Pancreas (tissue), 10 donors: ENCODE measurements at regions not wholly inside any gene's neighbourhood (a gene's known extent, or its start where the extent isn't known, plus 50 kb on each side); places are given as distances from the start of the nearest gene placed in this dataset.

Source experiments
- ATAC-seq, 4 donors: fragments of 200-7000 bp; cut with Tn5 transposase; one replicate each; pipeline versions ENCODE4 v1.8.0 to v1.9.1; 2020; ENCODE audit warnings: mild to moderate bottlenecking in 4 of 4, moderate library complexity in 4 of 4
- DNase-seq, 6 donors: peaks; one replicate each; pipeline ENCODE4 v3.0.0-alpha.2; 2020
- FAIRE-seq: peaks from 2 replicates; lab custom pipeline; 2012; peaks lifted over from hg19 to GRCh38; lab: Jason Lieb, UNC
- H3K27ac ChIP-seq, 4 donors: fragments of 200-600 bp; sonication (generic); 1 replicate in 3 of 4; 2 replicates in 1 of 4; pipeline versions ENCODE4 v1.5.0 to v1.8.0; 2020
- H3K27me3 ChIP-seq, 4 donors: fragments of 200-600 bp; one replicate each; pipeline ENCODE4 v1.8.0; 2021
- H3K36me3 ChIP-seq, 3 donors: fragments of 200-600 bp; sonication (generic) in 1 of 3; one replicate each; pipeline versions ENCODE4 v1.5.0 to v1.8.0; 2020 to 2021
- H3K4me1 ChIP-seq, 3 donors: fragments of 200-600 bp; one replicate each; pipeline ENCODE4 v1.8.0; 2021
- H3K4me3 ChIP-seq, 4 donors: fragments of 200-600 bp; sonication (generic) in 2 of 4; one replicate each; pipeline versions ENCODE4 v1.5.0 to v1.8.0; 2020 to 2021
- H3K9me3 ChIP-seq, 4 donors: fragments of 200-600 bp; one replicate each; pipeline ENCODE4 v1.8.0; 2021
- WGBS, 2 donors: extraction: QIAGEN DNeasy Blood & Tissue Kit; methylation state at CpG; one replicate each; pipeline ENCODE4 v1.1.7; 2013; 5-methylcytosine and 5-hydroxymethylcytosine counted together
- intact Hi-C, 3 donors: fragments of 100-400 bp; cut with DNase I; formaldehyde crosslinking; loops; one replicate each; pipeline versions ENCODE4 v1.11.1 to v1.14.2; 2022
- TF ChIP-seq, protein P1 (sequence below), 4 donors: fragments of 200-600 bp; sonication (generic) in 3 of 4; IDR thresholded peaks; one replicate each; pipeline versions ENCODE4 v1.5.0 to v1.8.0; 2021; ENCODE audit warnings: antibody characterized with exemption in 4 of 4
- donor health status: healthy with polysubstance abuse.
- donor health status: DM: no; HTN: no; CAD: no; lungs with moderate emphysema.
- donor health status: DM: no; HTN: no; CAD: no.
- donor health status: control.
- donor health status: control.
- donor health status: Bipolar disorder and iron deficiency.
- donor health status: DM: yes; HTN: yes; CAD: no.
- donor health status: DM: no; HTN: no; CAD: no.
- donor health status: DM: no; HTN: no; CAD: no.
- donor health status: DM: yes; HTN: yes; CAD: no.

GRCh38 chr1:58992643-58993042 is 208.8 kb upstream of the JUN start:
- 69 to 79% methylated on average over 2 of the region's 2 CpGs for WGBS, 2 donors
- peak in 2 of 4 donors; percentile 55 to 68 for ATAC-seq

GRCh38 chr1:58993403-58993802 is 209.6 kb upstream of the JUN start:
- DNase-seq (no peak), ATAC-seq (no peak), FAIRE-seq (no peak)
- Histone ChIP-seq H3K9me3 (no peaks in the 10 kb centered on the region), H3K36me3 (no peaks in the 10 kb centered on the region), H3K4me3 (no peak overlapping the region), H3K27me3 (no peaks in the 10 kb centered on the region), H3K4me1 (no peaks in the 10 kb centered on the region), H3K27ac (no peak overlapping the region)
- intact Hi-C loops, result no loop called here
- TF ChIP-seq, protein P1, sequence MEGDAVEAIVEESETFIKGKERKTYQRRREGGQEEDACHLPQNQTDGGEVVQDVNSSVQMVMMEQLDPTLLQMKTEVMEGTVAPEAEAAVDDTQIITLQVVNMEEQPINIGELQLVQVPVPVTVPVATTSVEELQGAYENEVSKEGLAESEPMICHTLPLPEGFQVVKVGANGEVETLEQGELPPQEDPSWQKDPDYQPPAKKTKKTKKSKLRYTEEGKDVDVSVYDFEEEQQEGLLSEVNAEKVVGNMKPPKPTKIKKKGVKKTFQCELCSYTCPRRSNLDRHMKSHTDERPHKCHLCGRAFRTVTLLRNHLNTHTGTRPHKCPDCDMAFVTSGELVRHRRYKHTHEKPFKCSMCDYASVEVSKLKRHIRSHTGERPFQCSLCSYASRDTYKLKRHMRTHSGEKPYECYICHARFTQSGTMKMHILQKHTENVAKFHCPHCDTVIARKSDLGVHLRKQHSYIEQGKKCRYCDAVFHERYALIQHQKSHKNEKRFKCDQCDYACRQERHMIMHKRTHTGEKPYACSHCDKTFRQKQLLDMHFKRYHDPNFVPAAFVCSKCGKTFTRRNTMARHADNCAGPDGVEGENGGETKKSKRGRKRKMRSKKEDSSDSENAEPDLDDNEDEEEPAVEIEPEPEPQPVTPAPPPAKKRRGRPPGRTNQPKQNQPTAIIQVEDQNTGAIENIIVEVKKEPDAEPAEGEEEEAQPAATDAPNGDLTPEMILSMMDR (IDR thresholded peaks at IDR 0.05), result no peak
- 92 to 93% methylated on average over 3 of the region's 3 CpGs for WGBS, 2 donors

More at GRCh38 chr1:58992643-58993042, 208.8 kb upstream of the JUN start:
- intact Hi-C loops, result no loop called here
- H3K4me3 ChIP-seq, result no peak overlapping the region
- H3K27ac ChIP-seq, result peak overlapping the region in 1 of 4 donors; percentile 17
- no peak for FAIRE-seq
- H3K36me3 ChIP-seq, result no peaks in the 10 kb centered on the region
- no peaks in the 10 kb centered on the region for H3K27me3 ChIP-seq
- no peak for DNase-seq
- no peaks in the 10 kb centered on the region for H3K4me1 ChIP-seq
- H3K9me3 ChIP-seq, result no peaks in the 10 kb centered on the region
- TF ChIP-seq, protein P1 (IDR thresholded peaks at IDR 0.05), result no peak

GRCh38 chr1:58994664-58995063 is 210.8 kb upstream of the JUN start:
- no peaks in the 10 kb centered on the region for H3K36me3 ChIP-seq
- H3K27me3 ChIP-seq, result no peaks in the 10 kb centered on the region
- WGBS, 2 donors, result 83 to 95% methylated on average over 2 of the region's 2 CpGs
- intact Hi-C loops, result no loop called here
- H3K9me3 ChIP-seq, result no peaks in the 10 kb centered on the region
- FAIRE-seq (no peak), ATAC-seq (no peak), DNase-seq (no peak)
- no peak overlapping the region for H3K27ac ChIP-seq
- H3K4me3 ChIP-seq, result no peak overlapping the region
- H3K4me1 ChIP-seq, result no peaks in the 10 kb centered on the region
- TF ChIP-seq, protein P1 (IDR thresholded peaks at IDR 0.05), result no peak

GRCh38 chr1:58996341-58997059 is 212.7 kb upstream of the JUN start:
- no peak overlapping the region for H3K4me3 ChIP-seq
- H3K27ac ChIP-seq, result no peak overlapping the region
- WGBS, 2 donors, result 96 to 100% methylated on average over 2 of the region's 2 CpGs
- DNase-seq (no peak), FAIRE-seq (no peak), ATAC-seq (no peak)
- TF ChIP-seq, protein P1 (IDR thresholded peaks at IDR 0.05), result no peak
- intact Hi-C loops, result no loop called here
- H3K9me3 ChIP-seq, result no peaks in the 10 kb centered on the region
- H3K27me3 ChIP-seq, result no peaks in the 10 kb centered on the region
- no peaks in the 10 kb centered on the region for H3K4me1 ChIP-seq
- H3K36me3 ChIP-seq, result no peaks in the 10 kb centered on the region

GRCh38 chr1:58997060-58997411 is 213.2 kb upstream of the JUN start:
- intact Hi-C loops, result no loop called here
- WGBS, 2 donors, result 94 to 100% methylated on average over 1 of the region's 1 CpG

More at GRCh38 chr1:58997060-58997411, 213.2 kb upstream of the JUN start:
- FAIRE-seq, result no peak
- Histone ChIP-seq H3K27ac (no peak overlapping the region), H3K9me3 (no peaks in the 10 kb centered on the region), H3K4me3 (no peak overlapping the region), H3K27me3 (no peaks in the 10 kb centered on the region), H3K36me3 (no peaks in the 10 kb centered on the region), H3K4me1 (no peaks in the 10 kb centered on the region)
- TF ChIP-seq, protein P1 (IDR thresholded peaks at IDR 0.05), result no peak
- no peak for DNase-seq
- no peak for ATAC-seq
